Fibroblast of mammary gland (primary cell): ENCODE measurements at regions not wholly inside any gene's neighbourhood (a gene's known extent, or its start where the extent isn't known, plus 50 kb on each side); places are given as distances from the start of the nearest gene placed in this dataset.

Experiments
- DNase-seq: peaks from one replicate; pipeline ENCODE4 v3.0.0-alpha.2; 2010; ENCODE audit warnings: low read depth
- H3K4me3 ChIP-seq: 2 replicates; pipeline ENCODE4 v1.5.1; 2011; ENCODE audit warnings: low read depth, mild to moderate bottlenecking, low read length, moderate library complexity; ENCODE audit not compliant: control insufficient read depth
- CTCF ChIP-seq: conservative IDR thresholded peaks from 2 replicates; pipeline ENCODE4 v1.5.1; 2011; ENCODE audit warnings: low read depth, low read length, inconsistent platforms; ENCODE audit not compliant: control insufficient read depth, insufficient read depth

- H3K4me3 ChIP-seq = no peak overlapping the region
- no peak for TF ChIP-seq CTCF
- DNase-seq = no peak
Measured at GRCh38 chr1:213383465-213383864, 332.4 kb downstream of the RPS6KC1 start.

DNA sequence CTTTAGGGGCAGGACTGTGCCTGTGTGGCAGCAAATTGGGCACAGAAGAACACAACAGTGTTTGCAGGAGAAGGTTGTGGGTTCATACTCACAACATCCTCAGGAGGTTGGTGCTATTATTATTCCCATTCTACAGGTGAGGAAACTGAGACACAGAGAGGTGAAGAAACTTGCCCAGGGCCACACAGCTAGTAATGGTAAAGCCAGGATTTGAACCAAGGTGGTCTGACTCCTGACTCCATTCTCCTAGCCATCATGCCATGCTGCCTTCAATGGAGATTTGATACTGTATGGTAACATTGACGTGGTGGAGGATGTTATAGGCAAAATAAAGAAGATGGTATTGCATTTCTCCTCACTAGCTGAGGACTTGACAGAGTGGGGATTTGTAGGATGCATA, 334.2 kb downstream of the RPS6KC1 start:
- no peak for DNase-seq
- TF ChIP-seq CTCF = no peak
- no peak overlapping the region for H3K4me3 ChIP-seq

GRCh38 chr1:213385806-213386324, 334.8 kb downstream of the RPS6KC1 start:
- TF ChIP-seq CTCF = no peak
- no peak for DNase-seq
- no peak overlapping the region for H3K4me3 ChIP-seq

DNA sequence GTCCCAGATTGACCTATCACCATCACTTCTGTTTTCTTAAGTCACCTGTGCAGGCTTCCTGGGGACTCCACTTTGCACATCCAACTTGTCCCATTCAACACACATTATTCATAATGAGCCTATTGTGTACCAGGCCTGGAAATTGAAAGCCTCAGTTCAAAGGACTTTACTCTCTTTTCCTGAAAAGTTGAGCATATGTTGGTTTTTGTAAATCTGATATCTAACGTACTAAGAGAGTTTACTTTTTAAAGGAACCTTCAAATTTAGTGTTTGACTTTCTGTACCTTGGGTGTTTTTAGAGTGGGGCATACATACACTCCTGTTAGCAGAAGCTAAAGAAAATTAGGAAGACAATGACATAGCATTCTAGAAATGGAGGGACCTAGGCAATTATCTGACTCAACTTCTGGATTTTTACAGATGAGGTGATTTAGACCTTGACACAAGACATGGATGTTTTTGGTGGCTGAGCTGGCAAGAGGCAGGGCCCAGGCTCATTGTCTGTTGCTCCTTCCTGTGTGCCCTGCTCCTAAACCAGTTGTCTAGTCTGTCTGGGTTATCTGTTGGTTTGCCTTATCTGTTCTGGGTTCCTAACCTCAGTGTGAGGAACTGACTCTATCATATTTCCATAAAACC, 336.5 kb downstream of the RPS6KC1 start:
- DNase-seq = no peak
- TF ChIP-seq CTCF = no peak
- no peak overlapping the region for H3K4me3 ChIP-seq

DNA sequence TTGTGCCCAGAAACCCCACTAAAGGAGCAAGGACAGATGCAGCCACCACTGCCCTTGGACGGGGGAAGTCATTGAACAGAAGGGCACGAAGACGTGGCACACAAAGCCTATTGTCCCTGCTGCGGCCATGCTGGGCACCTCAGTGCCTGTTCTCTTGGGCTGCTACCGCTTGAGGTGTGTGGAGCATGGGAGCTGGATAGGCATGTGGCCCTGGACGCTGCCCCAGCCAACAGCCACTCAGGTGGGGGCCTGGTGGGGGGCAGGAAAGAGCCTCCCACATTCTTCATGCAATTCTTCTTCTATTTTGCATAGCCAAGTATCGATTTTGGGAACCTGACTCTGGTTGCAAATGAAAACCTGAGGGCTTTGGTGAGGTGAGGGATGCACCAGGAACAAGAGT, 337.2 kb downstream of the RPS6KC1 start:
- no peak for DNase-seq
- no peak for TF ChIP-seq CTCF
- no peak overlapping the region for H3K4me3 ChIP-seq

DNA sequence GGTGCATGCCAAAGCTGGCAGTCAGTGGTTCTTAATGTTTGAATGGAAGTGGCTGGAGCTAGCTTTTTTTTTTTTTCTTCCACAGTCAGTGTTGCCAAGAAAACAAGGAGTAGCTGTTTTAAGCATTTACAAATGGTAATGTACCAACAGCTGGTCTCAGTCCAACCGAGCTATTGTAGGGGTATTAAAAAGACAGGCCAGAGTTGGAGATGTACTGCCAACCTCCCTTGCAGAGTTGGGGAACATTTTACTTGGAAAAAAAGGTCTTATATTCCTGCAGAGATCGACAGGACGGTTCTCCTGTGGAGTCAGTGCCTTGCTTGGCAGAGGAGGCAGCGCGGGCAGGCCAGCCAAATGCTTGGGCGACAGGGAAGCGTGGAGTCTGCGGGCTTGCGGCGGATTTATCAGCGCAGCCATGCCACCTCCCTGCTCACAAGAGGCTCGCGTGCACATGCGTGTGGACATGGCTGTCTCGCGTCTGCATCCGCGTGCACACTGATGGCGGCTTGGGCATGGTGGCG, 338.1 kb downstream of the RPS6KC1 start:
- TF ChIP-seq CTCF = no peak
- H3K4me3 ChIP-seq = no peak overlapping the region
- no peak for DNase-seq

- DNase-seq = no peak
- no peak for TF ChIP-seq CTCF
- no peak overlapping the region for H3K4me3 ChIP-seq
Measured at GRCh38 chr1:213391445-213391844, 340.4 kb downstream of the RPS6KC1 start.
